SK-N-SH (cell line): ENCODE measurements at regions not wholly inside any gene's neighbourhood (a gene's known extent, or its start where the extent isn't known, plus 50 kb on each side); places are given as distances from the start of the nearest gene placed in this dataset.

Experiments
- CTCF ChIP-seq: fragments of 200-600 bp; sonication (generic); IDR thresholded peaks from 2 replicates; pipeline ENCODE4 v1.6.1; 2017; ENCODE audit warnings: antibody characterized with exemption, mild to moderate bottlenecking, moderate library complexity
- EP300 ChIP-seq, 2 experiments: IDR thresholded peaks; 2 replicates each; pipeline versions ENCODE4 v1.4.0 to v1.6.1; 2012; ENCODE audit warnings: borderline replicate concordance in 1 of 2, low read depth in 1 of 2, low read length in 1 of 2
- EZH2phosphoT487 ChIP-seq: fragments of 200-600 bp; sonication (generic); IDR thresholded peaks from 2 replicates; pipeline ENCODE4 v1.6.1; 2017; ENCODE audit warnings: low read depth, mixed run types, mild to moderate bottlenecking, antibody characterized with exemption, moderate library complexity, borderline replicate concordance
- FOXJ3 ChIP-seq: sonication (generic); formaldehyde crosslinking; IDR thresholded peaks from 2 replicates; pipeline ENCODE4 v1.5.1; 2020; ENCODE audit warnings: mild to moderate bottlenecking, missing genetic modification reagents
- GABPA ChIP-seq: IDR thresholded peaks from 2 replicates; pipeline ENCODE4 v1.4.0; 2012; ENCODE audit warnings: low read depth, mild to moderate bottlenecking
- MAX ChIP-seq: IDR thresholded peaks from 2 replicates; pipeline ENCODE4 v1.4.0; 2012; ENCODE audit warnings: low read depth
- MXI1 ChIP-seq: IDR thresholded peaks from 2 replicates; pipeline ENCODE4 v1.6.1; 2012; ENCODE audit warnings: mild to moderate bottlenecking, low read depth, low read length, improper control_type of control experiment
- NFIC ChIP-seq: IDR thresholded peaks from 2 replicates; pipeline ENCODE4 v1.4.0; 2012; ENCODE audit warnings: borderline replicate concordance
- NRF1 ChIP-seq: IDR thresholded peaks from 2 replicates; pipeline ENCODE4 v1.6.1; 2012; ENCODE audit warnings: low read depth, mild to moderate bottlenecking, low read length
- POLR2AphosphoS5 ChIP-seq: IDR thresholded peaks from 2 replicates; pipeline ENCODE4 v1.6.1; 2012; ENCODE audit warnings: low read depth, low read length
- TCF12 ChIP-seq: IDR thresholded peaks from 2 replicates; pipeline ENCODE4 v1.4.0; 2012
- USF1 ChIP-seq: IDR thresholded peaks from 2 replicates; pipeline ENCODE4 v1.4.0; 2012; ENCODE audit warnings: low read depth, borderline replicate concordance
- USF2 ChIP-seq: fragments of 150-350 bp; IDR thresholded peaks from 2 replicates; pipeline ENCODE4 v1.6.1; 2017; ENCODE audit warnings: antibody characterized with exemption, low read length, low read depth, borderline replicate concordance
- YY1 ChIP-seq: IDR thresholded peaks from 2 replicates; pipeline ENCODE4 v1.4.0; 2012; ENCODE audit warnings: low read depth, mild to moderate bottlenecking

GRCh38 chr11:82676483-82677094, 57.1 kb downstream of the FAM181B start:
- TF ChIP-seq CTCF (peak; percentile 69), USF1 (no peak), MXI1 (no peak), MAX (no peak), FOXJ3 (no peak), EP300 (IDR thresholded peaks at IDR 0.05; ENCODE audit: borderline replicate concordance in 1 of 2, low read depth in 1 of 2, low read length in 1 of 2) (no peak), YY1 (no peak), EZH2phosphoT487 (no peak), NFIC (no peak), TCF12 (no peak), GABPA (no peak), USF2 (no peak), POLR2AphosphoS5 (no peak), NRF1 (no peak)
